ENCODE measurements at regions not wholly inside any gene's neighbourhood (a gene's known extent, or its start where the extent isn't known, plus 50 kb on each side); places are given as distances from the start of the nearest gene placed in this dataset.
"Not testable (repeated sequence)": the region's sequence is repeated elsewhere in the genome, so short reads cannot be mapped to it uniquely, and the experiment has no call there.

DNA sequence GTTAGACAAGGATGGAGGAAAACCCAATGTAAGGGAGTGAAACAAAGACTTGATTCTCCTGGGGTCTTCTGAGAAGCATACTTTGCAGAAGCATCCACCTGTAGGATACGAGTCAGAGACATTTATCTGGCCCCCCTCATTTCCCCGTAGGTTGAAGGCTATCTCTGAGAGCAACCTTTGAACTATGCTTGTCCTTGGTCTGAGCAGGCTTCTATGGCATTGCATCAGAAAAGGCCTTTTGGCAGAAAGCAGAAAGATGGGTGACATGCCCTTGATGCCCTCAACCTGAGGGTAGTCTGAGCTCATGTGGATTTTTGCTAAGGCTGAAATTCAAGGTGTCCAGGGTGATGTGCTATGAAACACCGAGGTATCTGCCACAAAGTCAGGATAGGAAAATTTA lies 131.6 kb upstream of the SGO1 start:
- DNase-seq: no peak

DNA sequence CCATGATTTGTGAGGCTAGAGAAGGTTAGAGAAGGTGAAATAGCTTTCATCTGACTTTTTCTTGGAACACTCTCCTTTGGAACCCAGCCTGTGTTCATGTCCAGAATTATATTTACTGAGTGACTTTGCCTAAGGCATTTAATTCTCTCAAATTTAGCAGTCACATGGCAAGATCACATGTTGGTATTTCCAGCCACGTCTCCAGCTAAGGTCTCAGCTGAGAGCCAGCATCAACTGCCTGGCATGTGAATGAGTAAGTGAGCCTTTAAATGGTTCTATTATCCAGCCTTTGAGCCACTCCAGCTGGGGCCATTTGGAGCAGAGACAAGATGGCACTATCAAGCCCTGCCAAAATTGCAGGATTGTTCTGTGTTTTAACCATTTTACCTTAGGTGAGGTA lies 130.2 kb upstream of the SGO1 start:
- no peak for DNase-seq

DNA sequence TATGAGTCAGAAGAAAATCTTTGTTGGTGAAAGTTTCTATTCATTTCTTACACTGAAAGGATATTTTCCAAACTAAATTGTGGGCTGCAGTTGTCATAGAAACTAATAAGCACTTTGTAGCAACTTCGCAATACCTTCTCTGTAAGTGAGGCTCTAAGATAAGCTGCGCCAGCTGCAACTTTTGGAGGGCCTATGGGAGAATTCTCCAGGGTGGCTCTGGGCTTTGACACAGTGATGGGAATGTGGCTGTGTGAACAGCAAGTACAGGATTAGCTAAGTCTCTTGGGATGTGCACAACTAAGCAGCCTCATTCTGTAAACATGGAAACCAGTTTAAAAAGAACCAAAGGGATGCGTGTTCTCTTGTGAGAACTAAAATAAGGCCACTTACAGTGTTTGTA lies 124.6 kb upstream of the SGO1 start:
- DNase-seq: no peak

DNA sequence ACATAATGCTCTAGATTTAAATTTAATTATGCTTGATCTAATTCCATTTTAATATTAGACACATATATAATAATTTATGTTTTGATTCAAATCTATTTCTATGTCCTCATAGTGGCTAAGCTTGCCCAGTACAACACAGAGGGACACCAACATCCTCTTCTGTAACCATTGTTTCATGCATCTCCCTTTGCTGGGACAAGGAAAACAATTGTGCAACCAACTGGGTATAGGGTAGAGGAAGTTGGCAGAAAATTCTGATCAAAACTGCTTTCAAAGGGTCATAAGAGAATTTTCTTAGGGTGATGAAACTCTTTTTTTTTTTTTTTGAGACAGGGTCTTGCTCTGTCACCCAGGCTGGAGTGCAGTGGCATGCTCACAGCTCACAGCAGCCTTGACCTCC lies 121.4 kb upstream of the SGO1 start:
- no peak for DNase-seq

DNA sequence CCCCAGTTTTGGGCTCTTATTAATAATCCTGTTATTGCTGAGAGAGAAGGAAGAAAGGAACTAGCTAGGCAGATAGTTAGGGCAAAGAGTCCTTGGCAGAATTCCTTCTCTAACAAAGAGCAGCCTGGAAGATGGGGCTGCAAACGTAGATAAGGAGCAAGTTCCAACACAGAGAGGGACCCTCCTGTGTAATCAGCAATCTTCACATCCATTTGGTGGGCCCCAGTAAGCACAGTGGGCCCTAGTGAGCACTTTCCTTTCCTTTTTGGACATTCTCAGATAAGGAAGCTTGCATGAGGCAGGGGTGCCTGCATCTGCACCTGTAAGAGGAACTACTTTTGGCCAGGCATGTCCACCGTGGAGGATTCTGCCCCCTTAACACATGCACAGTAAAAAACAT lies 119.6 kb upstream of the SGO1 start:
- no peak for DNase-seq

DNA sequence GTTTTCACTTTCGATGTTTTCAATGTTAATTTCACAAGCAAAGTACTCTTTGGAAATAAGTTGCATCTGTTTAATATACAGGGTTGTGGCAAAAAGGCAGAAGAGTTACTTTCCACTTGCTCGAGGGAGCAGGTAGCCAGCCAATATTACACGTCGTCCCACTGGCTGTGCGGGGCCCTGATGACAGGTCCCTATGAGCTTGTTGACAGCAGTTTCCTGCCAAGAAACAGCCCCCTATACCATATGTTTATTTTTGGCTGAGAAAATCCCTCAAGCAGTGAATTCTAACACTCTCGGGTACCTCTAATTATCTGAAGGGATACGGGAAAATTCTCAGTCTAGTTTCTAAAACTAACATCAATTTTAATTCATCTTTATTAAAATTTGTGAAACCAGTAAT lies 116.8 kb upstream of the SGO1 start:
- no peak for DNase-seq

DNA sequence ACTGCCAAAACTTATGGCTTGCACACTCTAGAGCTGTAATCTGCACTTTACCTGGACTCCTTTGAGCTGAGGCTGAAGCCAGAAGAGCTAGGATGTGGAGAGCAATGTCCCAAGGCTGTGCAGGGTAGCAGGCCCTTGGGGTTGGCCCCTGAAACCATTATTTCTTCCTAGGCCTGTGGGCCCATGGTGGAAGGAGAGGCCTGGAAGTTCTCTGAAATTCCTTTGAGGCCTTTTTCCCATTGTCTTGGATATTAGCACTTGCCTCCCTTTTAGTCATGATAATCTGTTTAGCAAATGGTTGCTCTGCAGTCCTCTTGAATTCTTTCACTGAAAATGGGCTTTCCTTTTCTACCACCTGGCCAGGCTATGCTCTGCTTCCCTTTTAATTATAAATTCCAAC lies 102.0 kb upstream of the SGO1 start:
- DNase-seq: no peak

DNA sequence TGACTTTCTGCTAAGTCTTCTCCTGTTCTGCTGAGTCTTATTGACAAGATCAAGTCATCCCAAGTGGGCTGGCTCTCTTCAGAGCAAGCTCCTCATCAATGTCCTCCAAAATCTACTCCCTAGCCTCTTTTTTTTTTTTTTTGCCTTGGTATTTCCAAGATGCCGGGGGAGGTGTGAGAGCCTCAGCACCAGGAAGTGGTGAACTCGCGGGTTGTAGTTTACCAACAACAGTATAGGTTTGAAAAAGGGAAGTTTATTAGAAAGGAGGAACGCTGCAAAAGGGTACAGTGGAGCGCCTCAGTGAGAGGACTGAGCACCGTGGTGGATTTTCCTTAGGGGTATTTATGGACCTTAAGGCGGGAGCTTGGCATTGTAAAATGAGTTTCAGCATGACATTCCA lies 94.3 kb upstream of the SGO1 start:
- no peak for DNase-seq

DNA sequence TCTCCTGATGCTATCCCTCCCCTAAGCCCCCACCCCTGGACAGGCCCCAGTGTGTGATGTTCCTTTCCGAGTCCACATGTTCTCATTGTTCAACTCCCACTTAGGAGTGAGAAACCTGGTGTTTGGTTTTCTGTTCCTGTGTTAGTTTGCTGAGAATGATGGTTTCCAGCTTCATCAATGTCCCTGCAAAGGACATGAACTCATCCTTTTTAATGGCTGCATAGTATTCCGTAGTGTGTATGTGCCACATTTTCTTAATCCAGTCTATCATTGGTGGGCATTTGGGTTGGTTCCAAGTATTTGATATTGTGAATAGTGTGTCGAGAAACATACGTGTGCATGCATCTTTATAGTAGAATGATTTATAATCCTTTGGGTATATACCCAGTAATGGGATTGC lies 80.0 kb upstream of the SGO1 start:
- not testable (repeated sequence) for DNase-seq

DNA sequence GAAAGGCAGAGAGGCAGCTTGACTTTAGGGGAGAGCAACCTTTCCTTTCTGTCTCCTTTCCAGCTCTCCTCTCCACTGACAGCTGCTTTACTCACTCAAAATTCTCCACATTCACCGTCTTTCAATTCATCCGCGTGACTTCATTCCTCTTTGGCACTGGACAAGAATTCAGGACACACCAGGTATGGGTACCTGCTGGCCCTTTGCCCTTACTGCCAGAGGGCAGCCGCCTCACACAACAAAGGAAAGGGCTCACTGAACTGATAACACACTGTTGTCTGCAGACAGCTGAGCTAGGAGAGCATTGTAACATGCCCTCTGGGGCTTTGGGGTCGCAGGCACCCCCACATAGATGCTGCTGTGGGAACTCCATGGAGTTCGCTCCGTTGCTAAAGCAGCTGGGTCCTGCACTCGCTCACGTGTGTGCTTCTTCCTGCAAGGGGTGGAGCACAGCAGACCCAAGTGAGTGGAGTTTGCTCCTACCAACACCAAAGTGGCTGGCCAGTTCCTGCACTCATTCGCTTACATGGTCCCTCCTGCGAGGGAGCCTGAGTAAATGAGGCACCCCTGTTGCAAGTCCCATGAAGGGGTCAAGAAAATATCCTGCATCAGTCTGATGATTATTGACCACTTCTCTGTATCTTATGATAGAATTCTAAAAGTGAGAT lies 79.0 kb upstream of the SGO1 start:
- DNase-seq: no peak

DNA sequence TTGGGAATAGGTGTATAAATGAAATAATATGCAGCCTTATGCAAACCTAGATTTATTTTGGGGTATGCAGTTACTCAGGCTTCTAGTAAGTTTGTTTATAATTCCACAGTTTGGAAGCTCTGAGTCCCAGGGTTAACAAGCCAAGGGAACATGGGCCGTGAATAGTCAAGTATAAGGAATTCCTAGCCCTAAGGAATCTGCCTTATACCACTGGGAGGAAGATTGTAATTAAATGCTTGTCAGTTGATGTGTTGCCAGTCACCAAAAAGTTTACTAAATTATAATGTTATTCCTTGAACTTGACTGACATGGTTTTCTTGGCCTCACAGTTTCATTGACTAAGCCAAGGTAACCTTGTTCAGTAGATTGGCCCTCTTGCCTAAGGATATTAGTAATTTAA lies 72.4 kb upstream of the SGO1 start:
- DNase-seq: no peak

DNA sequence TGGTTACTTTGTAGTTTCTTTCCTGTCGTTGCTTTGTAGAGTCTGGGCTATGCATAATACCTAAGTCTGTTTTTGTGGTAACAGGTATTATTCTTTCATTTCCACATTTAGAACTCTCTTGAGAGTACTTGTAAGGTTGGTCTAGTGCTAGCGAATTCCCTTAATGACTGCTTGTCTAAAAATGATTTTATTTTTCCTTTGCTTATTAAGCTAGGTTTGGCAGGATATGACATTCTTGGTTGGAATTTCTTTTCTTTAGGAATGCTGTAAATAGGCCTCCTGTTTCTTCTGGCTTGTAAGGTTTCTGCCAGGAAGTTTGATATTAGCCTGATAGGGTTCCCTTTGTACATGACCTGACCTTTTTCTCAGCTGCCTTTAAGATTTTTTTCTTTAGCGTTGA lies 70.1 kb upstream of the SGO1 start:
- DNase-seq: no peak

DNA sequence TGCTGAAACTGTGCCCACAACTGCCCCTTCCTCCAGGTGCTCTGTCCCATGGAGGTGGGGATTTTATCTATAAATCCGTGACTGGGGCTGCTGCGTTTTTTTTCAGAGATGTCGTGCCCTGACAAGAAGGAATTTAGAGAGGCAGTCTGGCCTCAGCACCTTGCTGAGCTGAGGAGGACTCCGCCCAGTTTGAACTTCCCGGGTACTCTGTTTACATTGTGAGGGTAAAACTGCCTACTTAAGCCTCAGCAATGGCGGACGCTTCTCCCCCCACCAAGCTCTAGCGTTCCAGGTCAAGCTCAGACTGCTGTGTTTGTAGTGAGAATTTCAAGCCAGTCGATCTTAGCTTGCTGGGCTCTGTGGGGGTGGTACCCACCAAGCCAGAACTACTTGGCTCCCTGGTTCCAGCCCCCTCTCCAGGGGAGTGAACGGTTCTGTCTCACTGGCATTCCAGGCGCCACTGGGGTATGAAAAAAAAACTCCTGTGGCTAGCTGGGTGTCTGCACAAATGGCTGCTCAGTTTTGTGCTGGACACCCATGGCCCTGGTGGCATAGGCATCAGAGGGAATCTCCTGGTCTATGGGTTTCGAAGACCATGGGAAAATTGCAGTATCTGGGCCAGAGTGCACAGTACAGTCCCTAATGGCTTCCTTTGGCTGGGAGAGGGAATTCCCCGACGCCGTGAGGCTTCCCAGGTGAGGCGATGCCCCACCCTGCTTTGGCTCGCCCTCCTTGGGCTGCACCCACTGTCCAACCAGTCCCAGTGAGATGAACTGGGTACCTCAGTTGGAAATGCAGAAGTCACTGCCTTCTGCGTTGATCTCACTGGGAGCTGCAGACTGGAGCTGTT lies 68.5 kb upstream of the SGO1 start:
- DNase-seq: no peak

DNA sequence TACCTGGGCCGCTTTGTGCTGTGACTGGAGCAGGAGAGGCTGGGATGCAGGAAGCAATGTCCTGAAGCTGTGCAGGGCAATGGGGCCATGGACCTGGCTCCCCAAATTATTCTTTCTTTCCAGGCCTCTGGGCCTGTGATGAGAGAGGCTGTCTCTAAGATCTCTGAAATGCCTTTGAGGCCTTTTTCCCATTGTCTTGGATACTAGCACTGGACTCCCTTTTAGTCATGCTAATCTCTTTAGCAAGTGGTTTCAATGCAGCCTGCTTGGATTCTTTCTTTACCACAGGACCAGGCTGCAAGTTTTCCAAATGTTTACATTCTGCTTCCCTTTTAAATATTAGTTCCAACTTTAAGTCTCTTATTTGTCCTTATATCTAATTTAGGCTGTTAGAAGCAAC lies 64.8 kb upstream of the SGO1 start:
- no peak for DNase-seq

DNA sequence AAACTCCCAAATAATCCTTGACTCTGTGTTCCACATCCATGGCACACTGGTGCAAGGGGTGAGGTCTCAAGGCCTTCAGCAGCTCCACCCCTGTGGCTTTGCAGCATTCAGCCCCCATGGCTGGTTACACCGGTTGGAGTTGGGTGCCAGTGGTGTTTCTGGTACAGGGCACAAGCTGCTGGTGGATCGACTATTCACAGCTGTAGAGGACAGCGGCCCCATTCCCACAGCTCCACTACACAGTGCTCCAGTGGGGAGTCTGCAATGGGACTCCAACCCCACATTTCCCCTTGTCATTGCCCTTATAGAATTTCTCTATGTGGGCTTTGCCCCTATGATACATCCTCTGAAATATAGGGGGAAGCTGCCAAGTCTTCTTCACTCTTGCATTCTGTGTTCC lies 64.3 kb upstream of the SGO1 start:
- no peak for DNase-seq

DNA sequence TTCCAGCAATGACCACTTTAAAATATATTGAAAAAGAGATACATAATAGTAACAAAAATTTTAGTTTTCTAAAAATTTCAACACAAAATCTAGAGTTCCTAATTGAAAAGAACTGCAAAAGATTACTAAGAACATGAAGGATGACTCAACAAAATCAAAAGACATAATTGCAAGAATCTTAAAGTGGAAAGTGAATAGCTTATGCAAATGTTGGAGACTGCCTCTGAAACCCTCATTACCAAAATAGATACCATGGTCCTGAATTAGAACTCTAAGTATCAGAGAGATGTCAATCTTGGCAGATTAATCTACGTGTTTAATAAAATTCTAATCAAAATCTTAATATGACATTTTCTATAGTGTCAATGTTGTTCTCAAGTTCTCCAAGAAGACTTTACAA lies 60.7 kb upstream of the SGO1 start:
- no peak for DNase-seq

DNA sequence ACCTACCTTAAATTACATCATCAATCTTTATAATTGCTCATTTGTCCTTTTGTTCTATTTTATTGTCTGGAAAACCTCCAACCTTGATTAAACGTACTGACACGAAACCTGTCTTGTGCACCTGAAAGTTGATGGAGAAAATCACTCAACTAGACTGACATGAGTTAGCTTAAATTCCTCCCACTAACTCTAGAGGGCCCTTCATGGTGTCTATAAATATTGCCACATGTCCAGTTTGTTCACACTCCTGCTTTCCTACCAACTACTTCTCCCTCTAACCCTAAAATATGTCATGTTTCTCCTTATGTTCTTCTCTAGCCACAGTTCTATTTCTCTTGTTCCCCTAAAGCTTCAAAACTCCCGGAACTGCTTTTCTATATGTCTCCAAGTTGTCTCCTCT lies 59.8 kb upstream of the SGO1 start:
- no peak for DNase-seq

DNA sequence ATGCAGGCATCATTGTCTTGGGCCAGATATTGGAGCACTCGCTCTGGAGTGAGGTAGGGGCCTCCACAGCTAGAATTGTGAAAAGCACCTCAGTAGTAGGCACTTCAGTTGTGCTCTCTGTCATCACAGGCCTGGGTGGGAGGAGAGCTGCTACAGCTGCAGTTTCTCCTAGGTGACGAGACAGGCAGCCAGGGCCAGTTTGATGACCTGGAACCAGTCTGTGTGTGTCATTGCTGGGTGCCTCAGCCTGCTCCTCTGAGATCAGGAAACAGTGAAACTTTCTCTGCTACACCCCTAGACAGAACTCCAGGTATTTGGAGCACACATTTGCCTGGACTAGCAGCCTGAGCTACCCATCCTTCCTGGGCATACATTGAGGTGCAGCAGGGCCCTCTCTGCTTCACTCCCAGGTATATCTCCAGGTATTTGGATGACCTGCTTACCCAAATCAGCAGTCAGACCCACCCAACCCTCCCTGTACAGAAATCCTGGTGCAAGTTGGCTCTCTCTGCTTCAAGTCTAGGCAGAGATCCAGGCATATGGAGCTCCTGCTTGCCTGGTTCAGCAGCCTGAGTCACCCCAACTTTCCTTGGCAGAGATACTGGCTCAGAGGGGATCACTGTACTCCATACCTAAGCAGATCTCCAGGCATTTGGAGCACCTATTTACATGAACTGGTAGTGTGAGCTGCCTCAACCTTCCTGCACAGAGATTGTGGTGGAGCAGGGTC lies 54.3 kb upstream of the SGO1 start:
- no peak for DNase-seq

DNA sequence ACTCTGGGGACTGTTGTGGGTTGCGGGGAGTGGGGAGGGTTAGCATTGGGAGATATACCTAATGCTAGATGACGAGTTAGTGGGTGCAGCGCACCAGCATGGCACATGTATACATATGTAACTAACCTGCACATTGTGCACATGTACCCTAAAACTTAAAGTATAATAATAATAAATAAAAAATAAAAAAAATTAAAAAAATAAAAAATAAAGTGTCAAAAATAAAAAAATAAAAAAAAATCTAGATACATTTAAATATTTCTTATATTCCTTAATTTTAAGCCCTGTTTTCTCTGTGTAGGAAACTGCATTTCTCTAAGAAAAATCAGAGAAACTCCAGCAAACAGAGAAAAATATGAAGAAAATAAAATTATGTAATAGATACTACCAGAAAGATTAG lies 52.2 kb upstream of the SGO1 start:
- not testable (repeated sequence) for DNase-seq

DNA sequence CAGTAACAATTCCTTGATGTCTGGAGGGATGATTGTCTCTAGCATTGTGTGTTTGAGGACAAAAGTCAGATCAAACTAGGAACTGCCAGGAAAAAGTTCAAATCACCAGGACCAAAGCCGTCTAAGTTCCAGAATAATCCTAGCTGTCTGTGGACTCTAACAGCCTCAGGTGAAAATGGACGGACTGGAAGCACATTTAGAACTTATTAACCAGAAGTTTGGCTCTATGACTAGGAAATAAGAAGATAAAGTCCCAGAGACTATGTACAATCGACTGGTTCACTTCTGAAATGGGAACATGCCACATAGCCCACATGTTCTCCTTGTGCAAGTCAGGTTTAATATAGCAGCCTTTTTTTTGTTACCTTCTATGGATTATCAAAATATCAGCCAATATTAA lies 50.6 kb upstream of the SGO1 start:
- DNase-seq: no peak

Data from NCI-H1417 treated with DMSO at 0.1 percent for 48 hours (cell line).